GM21576 (cell line): ENCODE measurements at regions not wholly inside any gene's neighbourhood (a gene's known extent, or its start where the extent isn't known, plus 50 kb on each side); places are given as distances from the start of the nearest gene placed in this dataset.

ENCODE experiments used
- ATAC-seq: cut with Tn5 transposase; IDR thresholded peaks from one replicate; pipeline ENCODE4 v1.9.1; 2021; ENCODE audit warnings: mild to moderate bottlenecking, moderate library complexity; ENCODE audit not compliant: unreplicated experiment

DNA sequence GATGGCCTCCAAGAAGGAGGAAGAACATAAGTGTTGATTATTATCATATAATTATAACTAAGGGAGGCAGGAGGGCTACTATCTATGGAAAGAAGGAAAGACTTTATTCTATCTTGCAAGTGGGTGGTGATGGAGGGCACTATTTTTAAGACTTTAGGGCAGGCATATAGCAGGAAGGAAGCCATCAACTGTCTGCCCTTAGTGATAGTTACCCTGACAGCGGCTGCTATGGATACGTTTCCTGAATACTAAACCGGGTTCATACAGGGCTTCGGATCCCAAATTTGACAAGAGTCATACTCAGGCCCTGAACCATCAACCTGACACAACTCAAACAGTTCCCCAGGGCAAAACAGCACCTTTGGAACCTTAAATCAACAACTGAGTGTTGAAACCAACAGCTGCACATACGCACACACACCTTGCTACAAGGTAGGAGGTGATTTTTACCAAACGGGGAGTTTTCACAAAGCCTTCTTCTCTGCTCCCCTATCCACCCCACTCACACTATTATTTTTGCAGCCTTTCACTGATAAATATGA, 397.2 kb downstream of the OMA1 start:
- ATAC-seq, result no peak

DNA sequence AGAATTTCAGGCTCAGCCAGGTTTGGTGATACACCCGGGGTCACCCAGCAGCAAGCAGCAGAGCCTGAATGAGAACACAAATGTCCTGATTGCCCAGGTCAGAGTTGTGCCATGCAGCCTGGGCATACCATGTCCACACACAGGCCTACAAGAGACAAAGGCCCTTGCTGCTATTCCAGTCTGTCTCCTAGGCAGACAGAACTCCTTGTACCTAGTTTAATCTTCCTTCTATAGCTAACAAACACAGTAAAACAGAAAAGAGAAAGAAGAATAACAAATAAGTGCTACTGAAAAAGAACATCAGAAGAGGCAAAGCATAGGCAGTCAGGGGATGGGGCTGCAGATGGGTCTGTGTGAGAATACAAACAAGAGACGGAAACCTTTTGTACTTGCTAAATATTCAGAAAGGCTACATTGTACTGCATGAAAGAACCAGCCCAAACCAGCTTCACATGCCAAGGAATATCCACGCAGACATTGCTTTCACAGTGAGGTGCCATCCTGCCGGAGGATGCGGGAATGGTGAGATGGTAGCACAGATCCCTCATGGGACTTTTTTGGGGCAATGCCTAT, 401.7 kb downstream of the OMA1 start:
- ATAC-seq, result no peak

DNA sequence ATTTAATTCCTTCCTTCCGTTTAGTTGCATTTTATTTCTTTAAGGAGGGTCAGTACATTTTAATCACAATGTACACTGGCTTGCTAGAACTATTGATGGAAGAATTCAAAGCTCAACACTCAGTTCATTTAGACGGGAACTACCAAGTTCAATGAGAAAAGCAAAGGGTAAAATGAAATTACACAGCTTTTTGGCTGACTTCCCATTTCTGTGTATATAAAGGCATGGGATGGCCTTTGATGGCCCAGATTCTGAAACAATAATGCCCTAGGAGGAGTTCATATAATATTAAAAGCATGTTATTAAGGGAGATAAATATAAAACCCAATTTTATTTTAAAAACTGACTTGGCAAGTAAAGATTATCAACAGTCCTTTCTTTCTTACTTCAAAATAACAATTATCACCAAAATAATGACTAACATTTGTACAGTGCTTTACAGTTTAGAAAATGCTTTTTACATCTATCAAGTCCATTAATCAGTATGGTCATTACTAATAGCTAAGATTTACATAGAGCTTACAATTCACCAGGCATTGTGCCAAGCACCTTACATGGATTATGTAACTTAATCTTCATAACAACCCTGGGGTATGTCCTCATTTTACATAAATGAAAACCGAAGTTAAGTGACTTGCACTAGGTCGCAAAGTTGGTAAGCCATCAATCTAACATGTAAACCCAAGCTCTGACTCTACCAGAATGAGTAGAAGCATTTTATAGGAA, 402.4 kb downstream of the OMA1 start:
- no peak for ATAC-seq

DNA sequence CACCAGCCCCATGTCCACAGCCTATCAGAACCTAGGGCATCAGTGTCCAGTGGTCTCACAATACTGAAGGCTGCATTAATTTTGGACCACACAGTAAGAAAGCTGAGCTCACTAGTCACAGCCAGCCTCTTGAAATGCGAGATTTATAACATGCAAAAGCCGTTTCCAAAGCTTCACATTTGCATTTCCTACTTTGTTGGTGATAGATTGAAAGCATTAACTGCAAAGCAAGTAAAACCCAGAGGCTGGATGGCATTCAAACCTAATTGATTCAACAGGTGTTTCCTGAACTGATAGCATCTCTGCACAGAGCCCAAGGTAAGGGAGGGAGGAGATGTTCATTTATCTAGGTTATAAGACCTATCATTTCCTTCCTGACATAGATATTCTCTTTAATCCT, 410.1 kb downstream of the OMA1 start:
- ATAC-seq, result no peak

DNA sequence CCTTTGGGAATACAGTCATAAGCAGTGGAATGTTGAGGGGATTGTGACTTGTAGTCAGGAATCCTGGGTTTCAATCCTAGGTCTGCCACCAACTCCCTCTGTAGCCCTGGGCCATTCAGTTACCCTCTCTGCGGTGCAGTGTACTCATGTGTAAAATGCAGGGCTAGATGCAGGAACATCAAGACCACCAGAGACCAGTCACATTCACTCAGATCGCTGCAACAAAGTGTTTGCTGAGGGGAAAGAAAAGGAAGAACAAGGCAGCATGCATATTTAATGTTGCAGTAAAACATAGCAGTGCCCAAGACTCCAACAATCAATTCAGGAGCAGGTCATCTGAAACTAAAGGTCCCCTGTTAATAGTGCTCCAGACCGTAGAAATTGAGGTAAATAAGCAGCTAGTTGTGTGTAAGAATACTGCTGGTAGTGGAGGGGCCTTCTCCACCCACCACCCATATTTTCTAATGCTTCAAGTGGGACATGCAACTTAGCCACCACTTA, 410.7 kb downstream of the OMA1 start:
- ATAC-seq, result no peak

DNA sequence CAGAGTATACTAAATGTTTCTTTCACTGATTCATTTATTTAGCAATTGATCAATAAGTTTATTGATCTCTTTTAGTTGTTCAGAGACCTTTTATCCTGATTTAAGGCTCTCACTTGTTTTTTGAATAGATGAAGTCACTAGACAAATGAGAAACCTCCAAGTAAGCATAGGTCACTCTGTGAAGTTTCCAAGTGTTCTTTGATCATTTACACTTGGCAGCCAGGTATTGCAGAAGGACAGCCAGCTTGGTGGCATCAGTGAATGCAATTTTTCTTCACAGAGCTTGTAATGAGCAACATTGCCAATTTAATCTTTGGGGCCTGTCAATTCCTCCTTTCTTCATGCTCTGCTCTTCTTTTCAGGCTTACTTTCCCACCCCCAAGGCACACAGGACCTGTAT, 413.0 kb downstream of the OMA1 start:
- no peak for ATAC-seq

DNA sequence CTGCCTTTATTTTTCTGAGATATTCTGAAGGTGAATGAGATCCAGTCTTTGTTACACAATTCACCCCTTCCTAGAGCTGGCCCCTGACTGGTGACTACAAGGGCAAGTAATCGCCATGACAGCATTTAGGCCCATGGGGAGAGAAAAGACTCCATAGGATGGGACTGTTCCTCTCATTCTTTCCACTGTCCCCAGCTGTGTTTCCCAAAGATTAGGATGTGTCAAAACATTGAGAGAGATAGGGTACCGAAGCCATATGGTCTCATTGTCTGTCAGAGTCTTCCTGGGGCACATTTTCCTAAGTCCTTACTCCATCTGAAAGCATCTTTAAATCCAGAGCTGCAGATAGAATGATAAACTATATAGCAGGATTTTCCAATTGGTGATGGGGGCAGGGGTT, 423.5 kb downstream of the OMA1 start:
- no peak for ATAC-seq

DNA sequence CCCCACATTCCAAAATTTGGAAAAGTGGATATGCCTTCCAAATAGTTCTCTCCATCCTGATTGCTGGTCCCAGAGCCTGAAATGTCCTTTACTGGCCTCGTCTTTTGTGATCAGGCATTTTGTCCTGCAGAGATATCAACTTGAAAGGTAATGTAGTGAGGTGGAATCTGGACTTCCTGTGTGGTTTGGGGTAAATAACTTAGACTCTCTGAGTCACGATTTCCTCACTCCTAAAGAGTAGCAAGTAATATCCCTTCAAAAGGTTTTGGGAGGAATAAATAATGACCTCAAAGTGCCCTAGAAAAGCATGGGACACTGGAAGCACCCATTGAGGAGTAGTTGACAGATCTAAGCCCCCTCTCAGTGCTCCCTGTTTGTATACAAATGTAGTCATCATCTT, 426.6 kb downstream of the OMA1 start:
- no peak for ATAC-seq

DNA sequence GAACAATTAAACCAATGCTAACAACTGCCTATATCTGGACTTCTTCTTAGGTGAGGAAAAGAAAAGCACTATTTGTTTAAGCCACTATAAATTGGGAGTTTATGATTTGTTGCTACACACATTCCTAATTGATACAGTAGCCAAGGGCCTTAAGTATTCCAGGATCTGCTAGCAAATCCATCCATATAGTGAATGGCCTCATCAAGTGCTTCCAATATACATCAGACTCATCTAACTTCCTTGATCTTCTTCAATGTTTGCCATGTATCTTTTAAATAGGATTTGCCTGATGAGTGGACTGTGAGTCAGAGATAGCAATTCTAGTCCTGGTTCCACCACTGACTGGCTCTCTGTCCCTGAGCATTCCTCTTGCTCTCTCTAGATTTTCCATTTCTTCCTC, 430.2 kb downstream of the OMA1 start:
- ATAC-seq, result no peak

DNA sequence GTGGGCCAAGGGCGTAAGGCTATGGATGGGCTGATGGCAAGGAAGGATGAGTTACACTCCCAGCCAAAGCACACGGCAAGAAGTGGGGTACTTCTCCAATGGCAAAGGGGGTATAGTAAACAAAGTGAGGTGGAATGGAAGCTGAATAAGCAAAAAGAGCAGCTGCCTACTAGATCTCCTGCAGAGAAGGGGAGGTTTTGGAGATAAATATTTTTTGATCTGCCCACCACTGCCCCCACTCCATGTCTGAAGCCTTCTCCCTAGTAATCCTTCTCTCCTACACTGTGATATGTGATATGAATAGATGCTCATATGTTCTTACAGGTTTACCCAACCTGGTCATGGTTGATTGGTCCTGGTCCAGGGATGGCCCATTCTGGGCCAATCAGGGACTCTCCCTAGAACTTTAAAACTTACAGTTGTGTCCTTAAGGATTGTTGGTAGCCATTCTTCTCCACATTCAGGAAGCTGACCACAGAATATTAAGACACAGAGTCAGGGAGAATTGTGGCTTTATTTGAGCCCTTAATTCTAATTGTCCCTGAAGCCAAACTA, 436.8 kb downstream of the OMA1 start:
- no peak for ATAC-seq

DNA sequence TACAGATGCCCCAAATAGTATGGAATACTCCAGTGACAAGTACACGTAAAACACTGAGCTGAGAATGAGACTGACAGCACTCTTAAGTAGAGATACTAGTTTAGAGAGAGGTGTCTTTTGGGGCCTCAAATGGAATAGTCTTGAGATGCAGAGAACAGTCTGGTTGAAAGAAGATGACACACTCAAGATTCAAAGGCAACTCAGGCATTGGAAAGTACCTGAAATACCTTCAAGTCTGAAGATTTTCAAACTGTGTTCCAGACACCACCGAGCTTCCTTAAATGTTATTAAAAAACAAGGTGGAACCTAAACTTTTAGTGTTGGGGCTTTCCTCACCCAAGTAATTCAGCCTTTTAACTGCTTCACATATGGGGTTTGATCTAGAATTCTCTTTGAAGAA, 437.7 kb downstream of the OMA1 start:
- ATAC-seq, result no peak

DNA sequence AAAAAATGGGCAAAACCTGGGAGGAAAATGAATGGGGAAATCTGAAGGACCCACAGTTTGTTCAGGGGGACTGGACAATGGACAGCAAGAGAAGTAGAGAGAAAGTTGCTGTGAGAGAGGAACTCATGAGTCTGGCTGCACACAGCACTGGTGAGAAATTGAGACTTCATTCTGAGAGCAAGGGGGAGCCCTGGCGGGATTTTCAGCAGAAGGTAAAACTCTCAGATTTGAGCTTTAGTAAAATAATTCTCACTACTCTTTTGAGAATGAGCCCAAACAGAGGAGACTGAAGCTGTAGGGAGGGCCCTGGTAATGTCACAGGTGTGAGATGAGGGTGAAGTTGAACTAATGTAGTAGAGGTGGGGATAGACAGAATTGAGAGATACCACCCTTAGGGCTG, 438.6 kb downstream of the OMA1 start:
- peak; percentile 49 for ATAC-seq

DNA sequence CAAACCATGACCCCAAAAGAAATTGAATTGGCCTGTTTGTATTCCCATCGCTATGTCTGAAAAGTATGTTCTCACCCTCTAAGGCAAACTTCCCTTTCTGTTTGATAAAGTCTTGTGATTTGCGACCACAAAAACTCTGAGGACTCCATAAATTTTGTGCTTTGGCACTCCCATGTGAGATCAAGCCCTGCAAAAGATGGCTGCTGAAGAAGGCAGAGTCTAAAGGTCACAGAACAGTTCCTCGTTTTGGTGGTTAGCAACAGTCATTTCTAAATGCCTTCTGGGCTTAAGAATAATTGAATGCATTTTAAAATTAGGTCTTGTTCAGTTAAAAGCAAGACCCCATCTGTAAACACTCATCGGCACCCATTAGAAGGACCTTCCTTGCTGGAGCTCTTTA, 441.6 kb downstream of the OMA1 start:
- peak; percentile 49 for ATAC-seq

DNA sequence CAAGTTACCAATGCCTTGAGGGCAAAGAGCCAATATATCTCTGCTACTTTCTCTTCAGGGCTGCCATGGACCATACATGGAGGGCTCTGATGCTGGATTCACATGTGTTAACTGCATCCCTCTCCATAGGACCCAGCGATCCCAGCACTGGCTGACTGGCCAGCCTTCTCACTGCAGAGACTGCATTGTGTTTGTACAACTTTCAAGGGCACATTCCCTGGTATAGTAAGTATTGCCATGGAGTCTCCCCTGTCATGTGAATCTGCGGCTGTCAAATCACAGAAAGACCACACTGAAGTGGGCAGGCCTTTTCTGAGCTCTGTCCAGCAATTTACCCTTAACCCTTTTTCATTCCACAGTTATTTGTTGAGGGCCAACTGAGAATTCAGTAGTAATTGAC, 449.8 kb downstream of the OMA1 start:
- no peak for ATAC-seq

DNA sequence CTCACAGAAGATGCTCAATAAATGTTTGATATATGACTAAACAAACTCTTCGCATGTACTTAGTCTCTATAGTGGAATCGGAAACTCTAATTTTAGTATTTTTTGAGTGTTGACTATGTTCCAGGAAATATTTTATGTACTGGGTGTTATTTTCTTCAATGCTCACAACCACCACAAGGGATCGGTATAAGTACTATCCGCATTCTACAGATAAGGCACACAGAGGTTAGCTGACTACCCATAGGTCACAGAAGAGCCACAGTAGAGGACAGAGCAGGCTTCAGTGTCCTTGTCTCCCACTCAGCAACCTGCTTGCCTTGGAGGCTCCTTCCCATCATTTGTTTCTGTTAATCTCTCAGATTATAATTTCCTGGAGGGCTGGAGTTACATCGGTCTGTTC, 451.3 kb downstream of the OMA1 start:
- ATAC-seq, result no peak

DNA sequence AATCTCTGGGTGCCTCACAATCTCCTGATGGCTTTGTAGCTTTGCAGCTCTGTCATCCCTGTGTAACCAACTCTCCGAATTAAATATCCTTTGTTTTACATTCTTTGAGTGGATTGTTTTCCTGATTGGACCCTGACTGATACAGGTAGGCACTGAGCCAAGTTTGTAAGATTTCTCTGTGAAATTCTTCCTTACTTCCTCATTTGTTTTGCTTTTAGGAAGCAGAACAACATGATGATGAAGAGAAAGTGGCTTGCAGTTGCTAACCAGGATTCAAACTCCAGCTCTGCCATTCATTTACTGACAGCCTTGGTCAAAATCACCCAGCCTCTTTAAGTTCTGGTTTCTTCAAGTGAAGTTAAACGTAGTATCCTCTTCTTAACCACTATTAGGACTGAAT, 452.3 kb downstream of the OMA1 start:
- no peak for ATAC-seq

DNA sequence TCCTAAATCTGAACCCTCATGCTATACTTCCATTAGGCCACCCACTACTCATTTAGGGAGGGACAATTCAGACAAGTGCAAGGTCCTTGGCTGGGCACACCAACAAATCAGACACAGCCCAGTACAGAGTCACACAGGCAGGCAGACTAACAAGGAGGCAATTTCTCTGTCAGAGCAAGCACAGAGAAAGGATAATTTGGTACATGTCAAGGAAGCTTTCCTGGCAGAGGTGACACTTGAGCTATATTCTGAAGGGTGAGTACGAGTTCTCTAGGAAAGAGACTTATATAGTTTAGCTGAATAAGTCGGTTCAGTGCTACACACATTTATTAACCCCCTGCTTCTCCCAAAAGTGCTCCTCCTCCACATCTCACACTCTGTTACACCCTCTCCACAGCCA, 455.9 kb downstream of the OMA1 start:
- no peak for ATAC-seq

DNA sequence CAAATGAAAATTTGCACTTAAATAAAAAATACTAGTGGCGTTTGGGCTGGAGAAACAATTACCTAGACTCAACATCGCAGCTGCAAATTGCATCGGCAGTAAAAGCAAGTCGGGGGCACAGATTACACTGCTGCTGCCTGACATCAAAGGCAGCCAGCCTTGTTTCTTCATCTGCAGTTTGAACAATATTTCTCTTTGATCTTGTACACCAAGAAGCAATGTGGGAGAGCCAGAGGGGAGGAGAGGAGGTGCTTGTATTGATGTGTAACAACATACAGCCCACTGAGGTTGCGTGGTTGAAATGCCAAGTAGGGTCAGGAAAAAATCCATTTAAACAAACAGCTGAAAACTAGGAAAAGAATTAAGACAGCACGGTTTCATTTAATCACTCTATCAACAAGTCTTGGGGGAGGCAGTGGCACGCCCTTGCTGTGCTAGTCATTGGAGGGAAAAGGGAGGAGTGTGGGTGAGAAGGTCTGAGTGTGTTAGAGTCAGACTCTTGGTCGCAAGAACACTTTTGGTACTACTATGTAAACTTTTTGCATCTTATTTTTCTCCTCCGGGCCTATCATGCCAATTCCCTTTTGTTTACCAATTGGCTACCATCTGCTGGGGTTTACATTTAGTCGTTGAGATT, 456.5 kb downstream of the OMA1 start:
- ATAC-seq, result no peak

DNA sequence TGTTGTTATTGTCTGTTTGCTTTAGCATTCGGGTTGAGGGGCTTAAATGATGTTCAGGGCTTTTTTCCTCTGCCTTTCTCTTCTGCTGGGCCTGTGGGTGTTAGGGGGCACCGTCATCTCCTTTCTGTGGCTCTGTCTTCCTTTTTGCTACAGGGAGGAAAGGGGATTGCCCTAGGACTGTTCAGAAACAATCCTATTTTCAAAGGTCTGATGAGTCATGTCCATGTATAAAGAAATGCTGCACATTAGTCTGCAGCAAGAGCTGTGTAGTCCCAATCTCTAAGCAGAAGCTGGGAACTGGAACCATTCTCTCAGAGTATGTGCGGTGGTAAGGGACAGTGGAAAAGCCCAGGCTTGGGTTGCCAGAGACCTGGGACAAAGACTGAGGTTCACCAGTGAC, 462.3 kb downstream of the OMA1 start:
- no peak for ATAC-seq

DNA sequence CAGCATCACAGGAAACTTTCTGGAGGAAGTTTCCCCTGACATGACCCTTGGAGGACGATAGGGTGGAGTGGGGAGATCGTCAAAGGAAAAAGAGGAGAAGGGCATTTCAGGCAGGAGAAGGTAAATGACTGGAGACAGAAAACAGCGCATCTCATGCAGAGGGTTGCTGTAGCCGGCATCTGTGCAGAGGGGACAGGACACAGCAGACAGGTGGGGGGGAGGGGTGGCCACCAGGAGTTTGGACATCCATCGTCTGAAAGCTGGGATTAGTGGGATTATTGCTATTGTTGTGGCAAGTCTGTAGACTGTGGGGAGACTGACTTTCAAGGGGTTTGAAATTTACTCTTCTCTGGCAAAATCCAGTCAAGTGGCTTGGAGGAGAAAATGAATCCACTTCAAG, 463.9 kb downstream of the OMA1 start:
- ATAC-seq, result no peak

DNA sequence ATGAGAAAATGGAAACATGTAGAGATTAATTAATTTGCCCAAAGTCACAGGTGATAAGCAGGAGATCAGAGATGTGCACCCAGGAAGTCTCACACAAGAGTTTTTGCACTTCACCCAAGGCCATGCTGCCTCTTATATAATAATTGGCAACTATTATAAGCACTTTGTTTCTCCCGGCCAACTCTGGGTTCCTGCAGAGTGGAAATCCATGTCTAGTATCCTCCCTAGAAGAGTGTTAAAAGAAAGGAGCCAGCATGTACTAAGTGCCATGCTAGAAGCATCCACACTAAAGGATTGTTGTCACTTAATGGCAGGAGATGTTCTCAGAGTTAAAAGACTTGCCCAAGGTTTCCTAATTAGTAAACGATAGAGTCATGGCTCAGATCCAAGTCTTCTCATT, 470.3 kb downstream of the OMA1 start:
- no peak for ATAC-seq

DNA sequence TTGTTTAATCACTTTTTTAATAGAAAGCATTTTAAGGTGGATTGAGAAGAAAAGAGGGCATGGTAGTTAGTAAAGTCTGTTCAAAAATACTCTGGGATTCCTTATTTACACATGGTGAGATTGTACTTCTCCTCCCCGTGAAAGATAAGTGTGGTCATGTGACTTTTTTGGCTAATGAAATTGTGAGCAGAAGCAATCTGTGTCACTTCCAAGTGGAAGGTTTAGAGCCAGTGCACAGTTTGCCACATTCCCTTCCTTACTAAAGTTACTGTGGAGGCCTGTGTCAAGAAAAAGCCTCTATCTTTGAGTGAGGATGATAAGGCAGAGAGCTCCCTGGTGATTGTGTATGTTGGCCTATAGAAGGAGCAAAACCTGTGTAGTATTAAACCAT, 471.3 kb downstream of the OMA1 start:
- ATAC-seq, result no peak
